M059J (cell line): ENCODE measurements at regions not wholly inside any gene's neighbourhood (a gene's known extent, or its start where the extent isn't known, plus 50 kb on each side); places are given as distances from the start of the nearest gene placed in this dataset.

ENCODE experiments used
- DNase-seq: peaks from one replicate; pipeline ENCODE4 v3.0.0-alpha.2; 2012; ENCODE audit warnings: low read depth

DNA sequence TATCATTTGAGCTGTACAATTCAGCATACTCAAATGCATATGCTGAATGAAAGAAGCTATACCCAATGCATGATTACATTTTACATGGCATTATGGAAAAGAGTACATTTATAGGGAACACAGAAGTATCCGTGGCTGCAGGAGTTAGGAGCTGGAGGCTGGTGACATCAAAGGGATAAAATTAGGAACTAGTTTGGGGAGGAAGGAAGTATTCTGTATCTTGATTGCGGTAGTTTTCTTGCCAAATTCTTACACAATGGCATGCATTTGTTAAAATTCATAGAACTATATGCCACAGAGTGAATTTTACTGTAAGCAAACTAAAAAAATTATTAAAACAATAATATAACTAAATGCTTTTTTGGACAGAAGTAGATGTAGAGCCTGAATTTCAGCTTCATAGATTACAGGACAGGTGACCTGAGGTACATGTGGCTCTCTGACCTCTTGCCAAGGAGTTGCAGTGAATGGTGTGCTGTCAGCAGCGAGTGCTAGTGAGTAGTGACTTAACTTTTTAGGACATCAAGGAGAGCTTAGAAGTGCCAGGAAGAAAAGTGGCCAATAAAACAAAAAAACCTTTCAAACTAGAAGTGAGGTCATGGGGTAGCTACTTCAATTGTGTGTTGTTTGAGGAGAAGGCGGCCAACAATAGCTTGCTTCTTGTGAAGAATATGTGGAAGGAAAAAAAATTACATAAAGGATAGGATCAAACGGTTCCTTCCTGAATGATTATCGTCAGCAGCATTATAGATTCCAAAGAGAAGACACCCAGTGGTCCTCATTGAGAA, 514.9 kb upstream of the CLINT1 start:
- no peak for DNase-seq

DNA sequence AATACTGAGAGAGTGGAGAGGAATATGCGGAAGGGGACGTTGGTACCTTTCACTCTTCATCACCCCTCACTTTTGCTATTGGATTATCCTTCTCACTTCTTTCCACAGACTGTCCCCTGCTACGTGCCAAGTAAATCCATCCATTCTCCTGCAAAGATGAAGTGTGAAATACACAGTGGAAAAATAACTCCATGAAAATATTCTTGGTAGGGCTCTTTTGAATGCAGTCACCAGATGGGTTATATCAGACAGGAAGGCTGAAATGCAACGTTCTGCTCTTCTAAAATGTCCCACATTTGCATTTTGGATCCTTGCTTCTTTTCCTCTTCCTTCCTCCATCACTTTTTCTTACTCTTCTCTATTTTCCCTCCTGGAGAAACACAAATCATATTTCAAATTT, 510.3 kb upstream of the CLINT1 start:
- DNase-seq: no peak

DNA sequence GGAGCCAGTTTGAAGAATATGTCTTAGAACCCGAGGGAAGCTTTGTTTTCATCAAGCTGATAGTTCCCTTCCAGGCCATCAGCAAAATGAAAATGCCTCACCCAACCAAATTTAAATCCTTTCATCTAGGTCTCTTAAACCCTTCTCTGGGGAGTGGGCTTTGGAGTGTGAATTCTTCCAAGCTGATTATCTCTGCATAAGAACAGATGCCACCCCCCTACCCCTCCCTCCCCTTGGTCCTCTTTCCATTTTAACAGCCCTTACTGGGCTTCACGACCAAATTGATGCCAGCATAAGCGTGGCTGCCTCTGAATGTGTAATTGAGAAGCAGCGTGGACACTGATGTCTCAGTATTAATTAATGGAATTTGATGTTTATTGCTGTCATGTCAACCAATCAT, 509.7 kb upstream of the CLINT1 start:
- no peak for DNase-seq

DNA sequence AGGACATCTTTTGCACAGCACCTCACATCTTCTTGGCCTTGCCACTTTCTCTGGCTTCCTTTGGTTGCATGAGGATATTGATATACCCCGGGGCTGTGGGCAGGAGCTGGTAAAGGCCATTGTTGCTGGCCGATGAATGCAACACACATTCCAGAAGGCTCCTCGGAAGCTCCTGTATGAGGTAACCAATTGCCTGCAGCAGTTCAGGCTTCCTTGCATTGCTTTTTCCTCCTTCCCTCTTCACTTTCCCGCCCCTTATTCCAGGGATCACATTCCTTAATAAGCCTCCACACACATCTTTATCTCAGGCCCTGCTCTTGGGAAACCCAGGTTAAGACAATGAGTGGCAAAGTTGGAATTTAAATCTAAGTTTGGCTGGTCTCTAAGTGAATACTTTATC, 505.4 kb upstream of the CLINT1 start:
- no peak for DNase-seq

DNA sequence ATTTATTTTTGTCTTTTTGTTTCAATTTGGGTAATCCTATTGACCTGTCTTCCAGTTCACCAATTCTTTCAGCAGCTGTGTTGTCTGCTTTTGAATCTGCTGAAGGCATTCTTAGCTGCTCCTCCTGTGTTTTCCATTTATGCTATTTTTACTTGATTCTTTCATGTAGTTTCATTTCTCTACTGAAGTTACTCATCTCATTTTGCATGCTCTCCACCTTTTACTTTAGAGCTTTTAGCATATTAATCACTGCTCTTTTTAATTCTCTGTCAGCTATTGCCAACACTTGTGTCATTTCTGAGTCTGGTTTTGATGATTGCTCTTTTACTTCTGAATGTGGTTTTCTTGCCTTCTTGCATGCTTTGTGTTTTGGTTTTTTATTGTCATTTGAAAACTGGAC, 496.0 kb upstream of the CLINT1 start:
- DNase-seq: no peak

DNA sequence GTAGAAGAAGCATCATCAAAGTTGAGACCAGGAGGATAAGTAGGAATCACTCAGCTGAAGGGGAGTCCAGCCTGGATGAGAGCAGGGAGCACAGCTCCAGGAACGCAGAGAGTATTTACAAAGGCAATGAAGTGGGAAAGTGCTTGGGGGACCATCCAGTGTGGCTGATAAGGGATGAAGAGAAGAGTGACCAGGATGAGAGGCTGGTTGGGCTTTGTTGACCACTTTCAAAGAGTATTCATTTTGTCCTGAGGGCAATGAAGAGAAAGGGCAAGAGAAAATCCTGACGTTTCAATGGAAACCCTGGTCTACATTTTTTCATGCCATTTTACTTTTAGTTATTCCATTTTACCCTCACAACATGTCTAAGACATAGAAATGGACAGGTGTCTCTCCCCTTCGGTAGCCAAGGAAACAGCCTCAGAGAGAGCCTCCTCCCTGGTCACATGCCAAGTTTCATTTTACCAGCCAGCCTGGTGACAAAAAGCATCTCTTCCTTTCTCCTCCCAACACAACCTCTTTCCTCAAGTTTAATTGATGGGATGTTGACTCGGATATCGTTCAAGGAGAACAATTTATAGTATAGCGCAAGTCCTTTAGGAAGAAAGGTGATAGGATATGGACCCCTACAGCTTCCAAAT, 492.7 kb upstream of the CLINT1 start:
- DNase-seq: no peak

DNA sequence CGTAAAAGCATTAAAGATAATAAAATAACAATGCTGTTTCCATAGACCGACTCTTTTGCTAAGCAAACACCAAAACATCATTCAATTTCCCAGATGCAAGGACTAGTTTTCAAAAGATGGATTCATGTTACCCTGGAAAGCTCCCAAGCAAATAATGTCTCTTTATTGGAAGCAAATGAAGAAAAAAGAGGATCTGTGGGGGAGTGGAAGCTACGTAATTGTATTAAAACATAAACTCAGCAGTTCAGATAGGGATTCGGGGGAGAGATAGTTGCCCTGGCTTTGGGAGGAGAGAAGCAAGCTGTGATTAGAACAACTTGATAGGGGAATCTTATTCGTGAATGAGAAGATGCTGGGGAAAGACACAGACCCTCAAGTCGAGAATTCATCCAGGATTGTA, 491.0 kb upstream of the CLINT1 start:
- no peak for DNase-seq

DNA sequence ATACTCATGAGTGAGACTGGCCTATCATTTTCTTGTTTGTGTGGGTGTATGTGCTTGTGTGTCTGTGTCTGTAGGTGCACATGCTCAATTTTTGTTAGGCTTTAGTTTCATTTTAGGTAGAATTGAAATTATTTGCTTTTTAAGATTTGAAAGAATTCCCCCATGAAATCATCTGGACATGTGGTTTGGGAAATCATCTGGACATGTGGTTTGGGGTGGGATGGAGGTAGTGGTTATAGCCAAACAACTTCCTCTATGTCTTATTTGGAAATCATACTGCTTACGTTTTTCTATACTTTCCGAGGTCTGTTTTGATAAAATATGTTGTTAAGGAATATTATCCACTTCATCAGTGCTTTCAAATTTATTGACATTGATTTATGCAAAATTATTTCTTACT, 485.4 kb upstream of the CLINT1 start:
- no peak for DNase-seq

DNA sequence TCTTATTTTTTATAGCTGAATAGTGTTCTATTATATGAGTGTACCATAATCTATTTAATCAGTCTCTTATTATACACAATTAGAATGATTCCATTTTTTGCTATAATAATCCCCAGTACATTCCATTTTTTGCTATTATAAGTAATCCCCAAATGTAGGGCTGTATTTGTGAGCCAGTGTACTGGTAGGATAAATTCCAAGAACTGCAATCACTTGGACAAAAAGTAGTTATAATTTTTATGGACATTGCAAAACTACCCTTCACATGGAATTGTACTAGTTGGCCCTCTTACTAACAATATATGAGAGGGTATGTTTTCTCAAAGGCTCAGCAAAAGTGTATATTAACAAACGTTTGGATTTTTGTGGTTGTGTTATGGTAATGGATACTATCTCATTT, 481.7 kb upstream of the CLINT1 start:
- no peak for DNase-seq

DNA sequence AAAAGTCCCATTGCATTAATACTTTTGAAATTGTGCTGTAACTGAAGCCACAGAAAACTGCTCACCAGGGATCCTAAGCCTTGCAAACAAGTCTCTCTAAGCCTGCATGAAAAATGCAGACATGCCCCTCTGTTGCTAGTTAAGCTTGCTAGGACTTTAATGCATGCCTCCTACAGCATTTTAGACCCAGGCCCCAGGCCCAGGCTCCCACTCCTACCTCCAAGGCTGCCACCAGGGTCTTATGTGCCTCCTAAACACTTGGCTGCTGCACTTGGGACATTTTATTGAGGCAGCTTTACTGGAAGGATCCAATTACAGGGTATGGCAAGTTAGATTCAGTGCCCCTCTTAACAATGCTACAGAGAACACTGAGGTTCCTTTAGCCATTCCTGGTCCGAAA, 467.3 kb upstream of the CLINT1 start:
- no peak for DNase-seq

DNA sequence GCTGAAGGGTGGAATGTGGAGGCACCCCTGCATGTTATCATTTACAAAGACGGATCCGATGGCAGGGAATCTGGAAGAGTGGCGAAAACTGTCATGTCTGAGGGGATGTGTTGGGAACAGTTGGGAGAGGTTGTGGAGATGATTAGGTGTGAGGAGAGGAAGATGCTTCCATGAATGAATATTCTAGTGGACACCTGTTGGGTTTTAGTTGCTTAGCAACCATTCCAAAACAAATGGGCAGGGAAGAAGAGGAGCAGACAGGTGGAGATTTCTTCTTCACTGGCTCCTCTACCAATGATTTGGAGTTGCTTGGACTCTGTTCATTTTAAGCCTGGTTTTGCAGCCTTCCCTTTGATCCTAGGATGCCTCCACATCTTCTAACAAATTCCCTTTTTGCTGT, 465.3 kb upstream of the CLINT1 start:
- DNase-seq: no peak

DNA sequence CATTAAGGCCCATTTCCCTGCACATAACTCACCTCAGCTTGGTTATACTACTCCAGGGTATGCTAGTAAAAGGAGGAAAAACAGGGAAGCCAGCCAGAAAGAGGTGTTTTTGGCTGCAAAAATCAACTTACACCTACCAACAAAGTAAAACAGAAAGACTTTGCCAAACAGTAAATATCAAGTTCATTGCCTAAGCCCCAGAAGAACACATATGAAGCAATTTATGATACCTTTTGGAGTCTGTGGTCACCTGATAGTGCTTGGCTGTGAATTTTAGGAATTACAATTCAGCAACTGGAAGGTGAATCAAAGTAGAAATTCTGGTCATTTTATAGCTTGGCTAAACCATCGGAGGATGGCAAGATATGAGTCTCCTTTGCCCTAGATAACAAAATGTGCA, 463.7 kb upstream of the CLINT1 start:
- DNase-seq: no peak

DNA sequence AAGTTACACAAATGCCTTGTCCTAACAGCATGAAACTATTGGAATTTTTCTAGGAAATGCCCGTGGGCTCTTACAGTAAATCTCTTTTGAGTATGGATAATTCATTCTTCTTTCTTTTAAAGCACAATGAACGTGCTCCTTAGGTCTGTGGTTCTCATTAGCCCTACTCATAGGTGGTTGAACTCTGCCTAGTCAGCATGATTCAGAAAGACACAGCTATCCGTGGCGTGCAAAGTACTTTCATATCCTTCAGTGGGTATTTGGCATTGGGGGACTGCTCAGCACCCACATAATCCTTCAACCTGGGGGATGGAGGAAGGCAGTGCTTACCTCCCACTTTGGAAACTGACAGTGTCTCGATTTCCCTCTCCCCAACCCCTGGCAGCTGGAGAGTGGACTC, 462.0 kb upstream of the CLINT1 start:
- no peak for DNase-seq

DNA sequence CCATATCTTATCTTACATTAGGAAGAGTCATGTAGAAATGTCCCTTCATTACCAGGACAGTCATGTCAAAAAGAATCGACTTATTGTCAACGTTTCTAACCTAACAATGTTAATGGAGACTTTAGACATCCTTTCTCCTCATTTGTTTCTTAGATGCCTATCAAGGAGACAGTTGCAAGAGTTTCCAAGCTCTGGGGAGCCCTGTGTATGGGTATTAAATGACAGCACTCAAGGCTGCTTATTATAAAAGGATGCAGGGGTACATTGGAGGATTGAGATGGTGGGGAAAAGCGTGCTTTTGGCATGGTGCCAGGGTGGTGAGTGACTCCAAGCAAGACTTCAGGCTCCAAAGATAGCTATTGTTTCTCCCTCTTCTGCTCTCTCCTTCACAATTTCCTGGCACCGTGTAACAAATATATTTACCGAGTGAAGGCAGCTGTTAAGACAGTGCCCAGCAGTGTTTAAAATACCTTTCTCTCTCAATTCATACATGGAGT, 461.3 kb upstream of the CLINT1 start:
- no peak for DNase-seq

DNA sequence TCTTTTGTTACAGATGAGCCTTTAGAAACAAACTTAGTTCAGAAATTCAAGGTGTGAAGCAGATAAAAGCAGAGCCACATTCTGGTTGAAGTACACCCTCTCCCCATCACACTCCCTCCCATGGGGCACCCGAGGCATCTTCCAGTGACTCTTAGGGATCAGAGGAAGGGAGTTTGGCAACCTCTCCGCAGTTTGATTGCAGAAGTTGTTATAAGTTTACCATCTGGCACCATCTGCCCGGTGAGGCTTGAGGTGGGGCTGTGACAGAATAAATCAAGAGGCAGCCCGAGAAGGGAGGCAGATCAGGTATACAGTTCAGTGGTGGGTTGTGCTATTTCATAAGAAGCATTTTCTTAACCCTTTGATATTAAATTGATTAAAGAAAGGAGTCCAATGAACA, 458.6 kb upstream of the CLINT1 start:
- no peak for DNase-seq

DNA sequence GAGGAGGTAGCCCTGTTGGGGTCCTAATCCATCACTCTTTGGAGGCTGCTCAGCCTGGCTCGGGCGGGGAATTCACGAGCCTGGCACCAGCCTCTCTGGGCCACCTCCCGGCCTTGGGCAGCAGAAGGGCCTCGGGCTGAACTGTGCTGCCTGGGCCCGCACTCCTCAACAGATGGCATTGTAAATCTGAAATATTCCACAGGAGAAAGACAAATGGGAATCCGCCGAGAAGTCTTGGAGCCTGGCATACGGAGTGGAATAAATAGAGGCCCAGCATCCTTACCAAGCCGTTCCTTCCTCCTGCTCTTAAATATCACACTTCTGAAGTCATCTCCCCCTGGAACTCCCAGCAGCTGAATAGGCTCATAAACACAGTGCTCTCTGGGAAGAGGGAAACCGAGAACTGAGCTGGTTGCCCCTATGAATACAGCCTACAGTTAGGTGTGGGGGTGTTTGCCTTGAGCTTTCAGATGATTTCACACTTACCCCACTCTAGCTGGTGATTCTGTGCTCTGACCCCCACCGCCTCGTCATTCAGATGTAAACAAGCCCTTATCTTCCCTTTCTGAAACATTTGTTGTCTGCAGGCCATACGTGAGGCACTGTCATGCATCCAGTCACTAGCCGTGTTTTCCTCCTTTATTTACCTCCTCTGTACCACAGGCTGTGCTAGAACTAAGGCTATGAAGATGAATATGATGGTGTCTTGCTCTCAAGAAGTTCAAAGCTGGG, 455.0 kb upstream of the CLINT1 start:
- DNase-seq: no peak

DNA sequence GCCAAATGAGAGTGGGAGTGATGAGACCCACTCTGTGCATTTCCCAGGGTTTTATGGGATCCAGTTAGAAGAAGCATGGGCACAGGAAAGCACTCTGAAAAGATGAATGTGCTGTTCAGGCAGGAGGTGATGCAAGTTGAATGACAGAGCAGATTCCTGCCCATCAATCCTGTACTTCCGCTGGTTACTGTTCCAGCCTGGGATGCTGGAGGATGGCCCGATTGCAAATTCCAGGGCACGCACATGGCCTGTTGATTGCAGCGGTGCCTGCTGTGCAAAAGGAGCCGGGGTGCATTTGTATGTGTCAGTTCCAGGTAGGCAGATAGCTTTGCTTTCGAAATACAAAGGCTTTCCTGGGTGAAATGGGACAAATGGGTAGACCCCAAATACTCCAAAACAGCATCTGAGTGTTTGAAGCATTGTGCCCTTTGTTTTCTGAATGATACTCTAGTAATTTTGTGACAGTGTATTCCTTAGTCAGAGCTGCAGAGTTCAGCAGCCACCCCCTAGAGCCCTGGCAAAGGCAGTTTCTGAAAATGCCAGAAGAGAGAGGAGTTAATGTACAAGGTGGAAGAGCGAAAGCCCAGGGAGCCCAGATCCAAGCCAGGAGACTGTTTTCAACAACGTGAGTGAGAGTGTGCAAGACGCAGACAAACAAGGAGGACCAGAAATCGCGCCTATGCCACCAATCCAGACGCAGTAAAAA, 454.2 kb upstream of the CLINT1 start:
- DNase-seq: no peak

DNA sequence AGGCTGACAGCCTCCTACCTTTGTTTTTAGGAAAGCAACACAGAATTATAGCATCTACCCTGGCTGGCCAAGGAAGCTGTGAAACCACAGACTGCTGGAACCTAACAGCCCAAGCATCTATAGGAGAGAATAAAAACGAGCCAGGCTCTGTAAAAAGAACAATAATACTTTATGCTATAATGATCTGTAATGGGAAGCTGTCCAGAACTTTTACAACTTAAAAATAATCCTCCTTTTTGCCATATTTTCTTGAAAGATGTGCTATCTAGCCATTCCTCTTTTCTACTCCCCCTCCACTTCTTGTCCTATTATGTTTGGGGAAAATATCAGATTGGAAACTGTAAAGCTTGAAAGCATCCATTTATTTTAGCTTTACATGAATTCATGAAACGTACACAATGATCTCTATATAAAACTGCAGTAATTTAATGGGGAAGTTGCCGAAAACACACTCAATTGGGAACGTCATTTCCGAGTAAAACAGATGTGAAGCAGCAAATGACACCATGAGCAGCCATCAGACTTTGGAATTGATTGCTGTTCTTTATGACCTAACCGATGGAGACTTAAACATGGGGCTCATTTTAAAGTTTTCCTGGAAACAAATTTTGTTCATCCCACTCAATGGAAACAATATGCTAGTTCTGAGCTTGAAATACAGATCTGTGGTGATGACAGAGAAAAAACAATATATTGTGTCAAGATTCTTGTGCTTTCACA, 450.3 kb upstream of the CLINT1 start:
- no peak for DNase-seq

DNA sequence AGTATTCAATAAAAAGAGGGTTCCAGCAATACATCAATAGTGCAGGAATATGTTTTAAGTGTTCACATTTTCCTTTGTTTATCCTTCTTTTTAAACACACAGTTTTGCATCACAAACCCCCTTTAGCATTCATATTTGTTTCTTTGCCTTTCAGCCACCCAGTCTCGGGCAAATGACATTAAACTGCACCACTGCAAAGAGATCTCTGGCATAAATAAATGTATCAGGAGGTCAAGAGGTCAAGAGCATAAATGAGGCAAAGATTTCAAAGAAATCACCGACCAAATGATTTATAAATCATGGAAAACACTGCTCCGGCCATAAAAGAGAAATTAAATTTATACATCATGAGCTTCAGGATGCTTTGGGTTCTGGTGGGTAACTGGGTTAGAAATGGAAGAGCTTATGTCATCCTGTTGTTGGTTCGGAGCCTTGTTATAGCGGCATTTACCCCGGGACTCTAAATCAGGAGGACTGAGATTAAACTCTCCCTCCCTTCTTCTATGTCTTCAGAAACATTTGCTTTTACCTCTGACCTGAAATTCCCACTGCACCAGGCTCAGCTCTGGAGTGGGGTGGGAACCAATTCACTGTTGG, 449.6 kb upstream of the CLINT1 start:
- DNase-seq: no peak

DNA sequence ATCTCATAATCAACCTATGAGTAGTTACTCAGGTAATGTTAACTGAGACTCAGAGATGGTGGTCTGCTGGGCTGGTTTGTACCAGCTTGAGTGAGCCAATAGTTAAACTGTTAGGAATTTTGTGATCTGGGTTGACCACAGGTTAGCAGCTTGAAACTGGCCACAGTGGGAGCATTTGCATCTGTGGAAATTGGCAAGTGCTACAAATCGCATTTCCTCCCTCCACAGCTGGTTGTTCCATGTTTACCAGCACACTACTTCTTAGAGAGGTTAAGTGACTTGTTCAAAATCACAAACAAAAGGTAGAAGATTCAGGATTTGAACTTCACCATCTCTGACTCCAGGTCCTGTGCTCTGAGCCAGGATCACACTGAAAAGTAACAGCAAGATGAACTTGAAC, 446.9 kb upstream of the CLINT1 start:
- DNase-seq: no peak

DNA sequence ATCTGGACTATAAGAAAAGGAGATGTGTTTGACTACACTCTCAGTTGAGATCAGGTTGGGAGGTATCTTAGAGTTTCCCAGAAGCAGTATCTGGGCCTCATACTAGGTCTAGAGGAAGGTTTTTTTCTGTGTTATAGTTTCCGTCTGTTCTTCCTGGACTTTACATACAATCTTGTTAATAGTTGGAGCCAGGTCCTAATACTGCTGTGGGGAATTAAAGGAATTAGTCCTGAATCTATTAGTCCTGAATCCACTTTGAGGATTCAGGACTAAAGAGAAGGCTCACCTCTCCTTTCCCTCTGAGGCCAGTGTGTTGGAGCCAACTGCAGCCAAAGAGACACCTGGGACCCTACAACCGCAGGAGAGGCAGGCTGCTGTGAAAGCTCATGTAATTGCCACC, 445.7 kb upstream of the CLINT1 start:
- no peak for DNase-seq
